NB4 (cell line): ENCODE measurements at regions not wholly inside any gene's neighbourhood (a gene's known extent, or its start where the extent isn't known, plus 50 kb on each side); places are given as distances from the start of the nearest gene placed in this dataset.

ENCODE experiments used
- TF ChIP-seq, protein P1 (sequence below): IDR thresholded peaks from 2 replicates; pipeline ENCODE4 v1.6.1; 2011; ENCODE audit warnings: low read depth, low read length
- TF ChIP-seq, protein P2 (sequence below): IDR thresholded peaks from one replicate; pipeline ENCODE4 v1.5.1; 2012; ENCODE audit warnings: low read depth, low read length

DNA sequence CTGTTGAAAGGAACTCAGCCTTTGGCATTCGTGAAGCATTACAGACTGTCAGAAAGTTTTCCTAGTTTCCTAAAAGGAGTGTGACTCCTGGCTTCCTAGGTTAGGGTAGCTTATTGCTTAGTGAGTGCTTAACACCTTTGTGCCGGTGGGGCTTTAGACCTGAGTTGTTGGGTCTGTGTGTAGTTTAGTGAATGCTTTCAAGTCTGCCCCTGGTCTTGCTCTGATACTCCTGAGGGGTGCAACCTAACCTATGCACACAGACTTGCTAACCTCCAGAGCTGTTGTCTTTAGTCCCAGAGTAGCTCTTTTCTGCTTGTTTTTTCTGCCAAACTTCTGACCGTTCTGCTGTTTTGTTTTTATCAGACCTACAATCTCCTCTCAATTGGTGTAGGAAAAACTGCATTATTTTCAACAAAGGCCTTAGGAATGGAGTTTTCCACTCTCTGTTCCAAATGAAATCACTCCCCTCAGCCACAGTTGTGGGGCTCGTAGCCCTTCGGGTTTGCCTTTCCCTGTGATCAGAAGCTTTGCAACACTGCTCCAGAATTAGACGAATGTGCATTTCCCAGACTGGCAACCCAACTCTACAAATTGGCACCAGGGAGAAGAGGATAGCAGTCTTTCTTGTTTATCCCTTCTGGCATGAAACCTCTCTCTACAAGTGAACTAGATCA lies 1399.1 kb upstream of the PCDH7 start:
- TF ChIP-seq, protein P1, sequence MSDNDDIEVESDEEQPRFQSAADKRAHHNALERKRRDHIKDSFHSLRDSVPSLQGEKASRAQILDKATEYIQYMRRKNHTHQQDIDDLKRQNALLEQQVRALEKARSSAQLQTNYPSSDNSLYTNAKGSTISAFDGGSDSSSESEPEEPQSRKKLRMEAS = no peak
- TF ChIP-seq, protein P2, sequence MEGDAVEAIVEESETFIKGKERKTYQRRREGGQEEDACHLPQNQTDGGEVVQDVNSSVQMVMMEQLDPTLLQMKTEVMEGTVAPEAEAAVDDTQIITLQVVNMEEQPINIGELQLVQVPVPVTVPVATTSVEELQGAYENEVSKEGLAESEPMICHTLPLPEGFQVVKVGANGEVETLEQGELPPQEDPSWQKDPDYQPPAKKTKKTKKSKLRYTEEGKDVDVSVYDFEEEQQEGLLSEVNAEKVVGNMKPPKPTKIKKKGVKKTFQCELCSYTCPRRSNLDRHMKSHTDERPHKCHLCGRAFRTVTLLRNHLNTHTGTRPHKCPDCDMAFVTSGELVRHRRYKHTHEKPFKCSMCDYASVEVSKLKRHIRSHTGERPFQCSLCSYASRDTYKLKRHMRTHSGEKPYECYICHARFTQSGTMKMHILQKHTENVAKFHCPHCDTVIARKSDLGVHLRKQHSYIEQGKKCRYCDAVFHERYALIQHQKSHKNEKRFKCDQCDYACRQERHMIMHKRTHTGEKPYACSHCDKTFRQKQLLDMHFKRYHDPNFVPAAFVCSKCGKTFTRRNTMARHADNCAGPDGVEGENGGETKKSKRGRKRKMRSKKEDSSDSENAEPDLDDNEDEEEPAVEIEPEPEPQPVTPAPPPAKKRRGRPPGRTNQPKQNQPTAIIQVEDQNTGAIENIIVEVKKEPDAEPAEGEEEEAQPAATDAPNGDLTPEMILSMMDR = no peak
